Stimulated activated naive CD8-positive, alpha-beta T cell treated with anti-CD3 and anti-CD28 coated beads, Interleukin-15, Interleukin-2, amounts not matched to agents 100 U/mL and 50 U/mL, for 24 hours (primary cell): ENCODE measurements at regions not wholly inside any gene's neighbourhood (a gene's known extent, or its start where the extent isn't known, plus 50 kb on each side); places are given as distances from the start of the nearest gene placed in this dataset.

Experiments used
- ATAC-seq: fragments of 150-1000 bp; cut with Tn5 transposase; one replicate; pipeline ENCODE4 v1.10.0; 2021
- DNase-seq: peaks from one replicate; pipeline ENCODE4 v3.0.0; 2021

GRCh38 chr10:117868151-117868550 lies 178.6 kb downstream of the RAB11FIP2 start:
- DNase-seq = no peak
- no peak for ATAC-seq

GRCh38 chr10:117875793-117876192 lies 170.9 kb downstream of the RAB11FIP2 start:
- DNase-seq = no peak
- no peak for ATAC-seq

GRCh38 chr10:117876210-117876609 lies 170.5 kb downstream of the RAB11FIP2 start:
- ATAC-seq = no peak
- DNase-seq = no peak

DNA sequence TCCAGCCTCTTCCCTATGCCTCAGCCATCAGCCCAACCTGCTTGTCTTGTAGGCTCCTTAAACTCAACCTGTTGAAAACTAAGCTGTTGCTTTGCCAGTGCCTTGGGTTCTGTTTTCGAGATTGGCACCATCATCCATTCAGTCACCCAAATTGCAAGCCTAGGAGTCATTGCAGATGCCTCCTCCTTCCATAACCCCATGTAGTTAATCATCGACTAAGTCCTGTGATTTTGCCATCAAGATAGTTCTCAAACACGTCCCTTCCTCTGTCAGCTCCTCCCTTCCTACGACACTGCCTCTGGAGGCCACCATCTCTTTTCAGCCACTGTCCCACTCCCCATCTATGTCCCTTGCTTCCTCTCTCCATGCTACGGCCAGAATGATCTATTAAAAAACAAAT lies 168.1 kb downstream of the RAB11FIP2 start:
- no peak for DNase-seq
- no peak for ATAC-seq

GRCh38 chr10:117884093-117884492 lies 162.6 kb downstream of the RAB11FIP2 start:
- no peak for ATAC-seq
- DNase-seq = peak; percentile 4

- ATAC-seq (no peak), DNase-seq (no peak)
Measured at GRCh38 chr10:117884592-117884991, 162.1 kb downstream of the RAB11FIP2 start.

DNA sequence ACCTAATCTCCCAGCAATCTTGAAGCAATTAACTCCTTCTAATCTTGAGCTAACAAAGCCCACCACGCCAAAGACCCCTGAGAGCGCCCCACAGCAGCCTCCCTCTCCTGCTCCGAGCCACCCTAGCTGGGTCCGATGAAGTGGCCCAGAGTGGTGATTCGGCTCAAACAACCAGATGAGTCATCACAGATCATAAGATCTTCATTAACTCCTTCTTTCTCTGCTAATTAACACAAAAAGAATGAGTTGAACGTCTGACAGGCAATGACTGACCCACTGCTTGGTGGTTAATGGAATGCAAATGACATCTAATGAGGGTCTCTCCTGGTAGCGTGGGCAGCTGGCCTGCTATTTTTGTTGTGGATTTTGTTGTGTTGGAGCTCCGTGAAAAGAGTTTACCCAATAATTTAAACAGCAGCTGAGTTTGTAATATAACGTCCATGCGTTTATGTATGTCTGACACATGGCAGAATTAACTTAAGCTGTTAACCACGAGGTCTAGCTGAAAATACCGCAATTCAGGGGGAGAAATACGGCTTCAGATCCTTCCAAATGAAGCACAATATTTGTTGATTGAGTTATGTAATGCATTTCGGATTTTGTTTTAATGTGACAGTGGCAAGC lies 161.4 kb downstream of the RAB11FIP2 start:
- no peak for DNase-seq
- ATAC-seq = no peak

- ATAC-seq (no peak), DNase-seq (no peak)
Measured at GRCh38 chr10:117886766-117887165, 160.0 kb downstream of the RAB11FIP2 start.

GRCh38 chr10:117889664-117890063 lies 157.1 kb downstream of the RAB11FIP2 start:
- DNase-seq (no peak), ATAC-seq (no peak)

- DNase-seq (no peak), ATAC-seq (no peak)
Measured at GRCh38 chr10:117892681-117893220, 154.0 kb downstream of the RAB11FIP2 start.

DNA sequence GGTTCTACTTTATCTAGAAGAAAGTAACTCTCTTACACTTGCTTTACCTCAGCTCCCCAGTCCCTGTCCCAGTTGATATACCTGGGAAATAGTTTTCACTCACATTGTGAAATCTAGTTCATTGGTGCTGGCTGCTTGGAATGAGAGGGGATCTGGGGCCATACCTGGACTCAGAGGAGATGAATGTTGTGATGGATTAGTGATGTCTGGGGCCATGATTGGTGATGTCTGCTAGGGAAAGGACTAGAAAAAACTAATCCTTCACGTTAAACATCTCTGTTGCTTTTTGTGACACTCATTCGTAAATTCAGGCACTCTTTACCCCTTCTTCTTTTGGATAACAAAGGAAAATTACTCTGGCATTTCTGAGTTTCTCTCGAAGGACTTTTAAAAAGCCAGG lies 152.4 kb downstream of the RAB11FIP2 start:
- DNase-seq (no peak), ATAC-seq (no peak)

DNA sequence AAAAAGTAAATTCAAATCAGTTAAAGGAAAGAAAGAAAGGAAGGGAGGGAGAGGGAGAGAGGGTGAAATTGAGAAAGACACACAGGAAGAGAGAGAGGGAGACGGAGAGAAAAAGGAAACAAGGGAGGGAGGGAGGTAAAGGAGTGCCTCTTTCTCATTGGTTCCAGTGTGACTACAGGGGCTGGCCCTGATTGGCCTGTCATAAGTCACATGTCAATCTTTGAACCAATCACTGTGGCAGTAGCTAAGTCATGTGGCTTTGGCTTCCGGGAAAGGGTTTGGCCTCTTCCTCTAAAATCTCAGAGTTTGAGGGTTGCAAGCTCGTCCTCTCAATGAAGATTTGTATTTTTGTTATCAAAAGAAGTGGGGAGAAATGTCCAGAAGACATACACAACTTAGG lies 150.2 kb downstream of the RAB11FIP2 start:
- ATAC-seq = no peak
- DNase-seq = no peak

- ATAC-seq (no peak), DNase-seq (no peak)
Measured at GRCh38 chr10:117899181-117899683, 147.5 kb downstream of the RAB11FIP2 start.

- no peak for ATAC-seq
- no peak for DNase-seq
Measured at GRCh38 chr10:117900280-117900679, 146.5 kb downstream of the RAB11FIP2 start.

GRCh38 chr10:117903854-117904253 lies 142.9 kb downstream of the RAB11FIP2 start:
- no peak for ATAC-seq
- DNase-seq = no peak

- no peak for ATAC-seq
- no peak for DNase-seq
Measured at GRCh38 chr10:117905404-117905803, 141.3 kb downstream of the RAB11FIP2 start.

DNA sequence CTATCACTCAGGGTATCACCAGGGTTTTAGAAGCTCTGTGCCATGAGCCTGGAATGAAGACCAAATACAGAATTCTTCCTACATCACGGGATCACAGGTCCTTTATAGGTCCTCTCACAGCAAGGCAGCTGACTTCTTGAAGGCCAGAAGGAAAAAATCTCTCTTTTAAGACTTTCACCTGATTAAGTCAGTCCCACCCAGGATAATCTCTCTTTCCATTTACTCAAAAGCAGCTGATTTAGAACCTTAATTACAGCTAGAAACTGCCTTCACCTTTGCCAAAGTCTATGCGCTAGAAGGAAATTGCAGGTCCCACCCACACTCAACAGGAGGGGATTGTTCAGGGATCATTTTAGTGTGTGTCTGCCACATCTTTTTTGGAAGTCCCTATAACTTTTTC lies 135.1 kb downstream of the RAB11FIP2 start:
- no peak for DNase-seq
- ATAC-seq = no peak

DNA sequence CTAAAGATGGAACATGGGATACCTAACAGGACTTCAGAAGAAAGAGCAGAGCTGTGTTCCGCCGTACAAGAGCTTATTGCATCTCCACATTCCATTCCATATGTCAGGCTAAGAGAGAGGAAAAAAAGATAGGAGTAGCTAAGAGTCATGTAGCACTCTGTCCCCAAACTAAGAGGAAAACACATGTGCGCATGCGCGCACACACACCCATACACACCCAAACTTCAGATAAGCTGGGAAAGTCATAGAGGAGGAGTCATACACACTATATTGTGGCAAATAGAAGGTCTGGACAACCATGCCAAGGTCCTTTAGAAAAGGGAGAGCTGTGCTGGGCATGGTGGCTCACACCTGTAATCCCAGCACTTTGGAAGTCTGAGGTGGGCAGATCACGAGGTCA lies 132.4 kb downstream of the RAB11FIP2 start:
- DNase-seq (no peak), ATAC-seq (no peak)

DNA sequence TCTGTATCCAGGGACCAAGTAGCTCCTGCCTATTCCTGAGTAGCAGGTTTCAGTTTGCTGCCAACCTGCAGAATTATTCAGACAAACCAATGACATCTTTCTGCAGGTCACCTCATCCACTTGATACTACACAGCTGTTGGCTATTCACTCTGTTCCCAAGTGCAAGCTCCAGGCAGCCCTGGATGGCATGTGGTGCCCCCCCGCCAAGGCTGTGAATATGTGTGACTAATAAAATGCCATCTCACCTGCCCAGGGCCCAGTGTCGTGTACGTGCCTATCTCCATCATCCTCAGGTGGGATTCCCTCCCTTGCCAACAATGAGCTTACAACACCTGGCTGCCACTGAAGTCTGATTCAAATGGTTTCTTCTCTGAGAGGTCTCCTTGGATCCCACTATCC lies 125.8 kb downstream of the RAB11FIP2 start:
- DNase-seq = no peak
- no peak for ATAC-seq

DNA sequence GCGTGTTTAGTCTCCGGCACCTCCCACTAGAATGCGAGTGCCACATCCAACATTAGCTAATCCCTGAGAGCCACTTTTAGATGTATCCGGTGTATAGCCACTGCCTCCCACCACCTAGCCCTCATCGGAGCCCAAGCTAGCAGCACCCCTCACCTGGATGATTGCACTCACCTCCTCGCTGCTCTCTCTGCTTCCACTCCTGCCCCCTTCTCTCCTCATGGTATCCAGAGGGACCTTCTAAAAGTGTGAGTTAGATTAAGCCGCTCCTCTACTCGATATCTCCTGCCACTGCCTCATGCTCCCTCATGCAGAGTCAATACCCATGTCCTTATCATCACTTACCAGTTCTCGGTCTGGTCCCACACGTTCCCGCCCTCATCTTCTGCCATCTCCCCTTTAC lies 125.3 kb downstream of the RAB11FIP2 start:
- DNase-seq (no peak), ATAC-seq (no peak)

DNA sequence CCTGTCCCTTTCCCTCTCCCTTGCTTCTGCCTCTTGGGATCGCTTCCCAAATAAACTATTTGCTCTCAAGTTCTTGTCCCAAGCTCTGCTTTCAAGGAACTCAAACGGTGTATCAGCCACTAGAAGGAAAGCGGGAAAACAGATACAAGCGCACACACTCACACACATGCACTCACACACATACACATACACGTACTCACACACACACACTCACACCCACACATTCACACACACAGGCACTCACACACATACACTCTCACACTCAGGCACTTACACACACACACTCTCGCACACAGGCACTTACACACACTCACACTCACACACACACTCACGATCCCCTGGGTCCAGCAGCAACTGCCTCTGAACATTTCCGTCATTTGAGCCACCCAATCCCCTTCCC lies 121.9 kb downstream of the RAB11FIP2 start:
- no peak for ATAC-seq
- no peak for DNase-seq

GRCh38 chr10:117925369-117925768 lies 121.4 kb downstream of the RAB11FIP2 start:
- no peak for ATAC-seq
- no peak for DNase-seq

- no peak for ATAC-seq
- no peak for DNase-seq
Measured at GRCh38 chr10:117926491-117926890, 120.2 kb downstream of the RAB11FIP2 start.

DNA sequence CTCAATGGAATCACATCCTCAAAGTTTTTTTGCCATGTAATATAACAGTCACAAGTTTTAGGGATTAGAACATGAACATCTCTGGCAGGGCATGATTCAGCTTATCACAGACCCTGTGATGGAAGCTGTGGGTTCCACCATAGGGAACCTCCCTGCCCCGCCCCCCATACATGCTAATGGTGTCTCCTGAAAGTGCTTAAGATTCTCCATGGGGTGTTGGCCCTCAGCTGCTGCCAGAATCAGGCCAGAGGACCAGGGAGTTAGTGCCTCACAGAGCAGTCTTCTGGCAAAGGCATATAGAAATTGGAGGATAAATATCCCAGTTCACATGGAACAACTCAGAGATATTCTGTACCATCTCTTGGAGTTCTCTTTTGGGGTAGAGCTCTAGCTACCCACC lies 119.4 kb downstream of the RAB11FIP2 start:
- DNase-seq (no peak), ATAC-seq (no peak)
